Osteoblast (primary cell): ENCODE measurements at regions not wholly inside any gene's neighbourhood (a gene's known extent, or its start where the extent isn't known, plus 50 kb on each side); places are given as distances from the start of the nearest gene placed in this dataset.

Experiments used
- DNase-seq: peaks from one replicate; pipeline ENCODE4 v3.0.0; 2011; ENCODE audit warnings: low spot score, mixed read lengths; ENCODE audit not compliant: insufficient read length; ENCODE audit errors: missing footprints
- H2AFZ ChIP-seq: 2 replicates; pipeline ENCODE4 v1.6.0; 2011; ENCODE audit warnings: mild to moderate bottlenecking, low read length
- H3K27ac ChIP-seq: 2 replicates; pipeline ENCODE4 v1.5.1; 2011; ENCODE audit warnings: mild to moderate bottlenecking, low read depth, low read length, moderate library complexity
- H3K27me3 ChIP-seq: 2 replicates; pipeline ENCODE4 v1.6.0; 2012; ENCODE audit warnings: mild to moderate bottlenecking, control low read depth, inconsistent platforms, low read length, moderate library complexity; ENCODE audit not compliant: insufficient read depth
- H3K36me3 ChIP-seq: 2 replicates; pipeline ENCODE4 v1.5.1; 2011; ENCODE audit warnings: mild to moderate bottlenecking, low read length, control low read depth, moderate library complexity; ENCODE audit not compliant: insufficient read depth
- H3K4me1 ChIP-seq: 2 replicates; pipeline ENCODE4 v1.5.1; 2011; ENCODE audit warnings: mild to moderate bottlenecking, low read length, control low read depth, moderate library complexity; ENCODE audit not compliant: insufficient read depth
- H3K4me2 ChIP-seq: 2 replicates; pipeline ENCODE4 v1.6.0; 2011; ENCODE audit warnings: mild to moderate bottlenecking, low read length; ENCODE audit not compliant: insufficient read depth
- H3K4me3 ChIP-seq: fragments of 200-600 bp; sonication (generic); 3 replicates; pipeline ENCODE4 v1.5.1; 2012; ENCODE audit warnings: mild to moderate bottlenecking, low read length, inconsistent platforms; ENCODE audit not compliant: insufficient read depth
- H3K79me2 ChIP-seq: 2 replicates; pipeline ENCODE4 v1.6.0; 2012; ENCODE audit warnings: mild to moderate bottlenecking, low read length, control low read depth, inconsistent platforms; ENCODE audit not compliant: insufficient read depth
- H3K9me3 ChIP-seq: 2 replicates; pipeline ENCODE4 v1.5.1; 2011; ENCODE audit warnings: low read depth, low read length, control low read depth
- H4K20me1 ChIP-seq: 2 replicates; pipeline ENCODE4 v1.6.0; 2012; ENCODE audit warnings: mild to moderate bottlenecking, low read length, control low read depth; ENCODE audit not compliant: insufficient read depth
- TF ChIP-seq, protein P1 (sequence below): IDR thresholded peaks from 2 replicates; pipeline ENCODE4 v1.5.1; 2011; ENCODE audit warnings: mild to moderate bottlenecking, low read depth, low read length, moderate library complexity; ENCODE audit errors: extremely low read depth

DNA sequence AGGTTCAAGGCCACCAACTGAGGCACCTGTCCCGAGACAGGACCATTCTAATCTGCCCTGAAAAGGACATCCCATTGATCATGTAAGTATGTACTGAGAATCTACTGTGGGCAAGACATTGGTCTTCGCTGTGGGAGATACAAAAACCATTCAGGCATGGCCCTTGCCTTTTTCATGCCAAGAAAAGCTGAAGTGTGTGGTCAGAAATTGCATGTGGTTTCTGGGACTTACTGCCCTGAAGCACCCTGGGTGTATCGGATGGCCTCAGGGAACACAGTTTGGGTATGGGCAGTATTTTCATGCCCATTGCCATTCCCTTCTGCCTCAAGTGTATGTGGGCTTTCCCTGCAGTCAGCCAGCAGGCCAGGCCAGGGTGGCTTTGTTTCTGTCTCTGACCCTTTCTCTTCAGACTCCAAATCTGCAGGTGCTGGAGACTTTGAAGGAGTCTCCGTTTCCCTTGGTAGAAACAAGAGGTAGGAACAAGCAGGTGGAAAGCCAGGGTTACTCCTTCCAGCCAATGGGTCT, 285.7 kb downstream of the ZEB1 start:
- H3K9me3 ChIP-seq, result no peaks in the 10 kb centered on the region
- no peak overlapping the region for H3K4me3 ChIP-seq
- H4K20me1 ChIP-seq, result no peaks in the 10 kb centered on the region
- TF ChIP-seq, protein P1, sequence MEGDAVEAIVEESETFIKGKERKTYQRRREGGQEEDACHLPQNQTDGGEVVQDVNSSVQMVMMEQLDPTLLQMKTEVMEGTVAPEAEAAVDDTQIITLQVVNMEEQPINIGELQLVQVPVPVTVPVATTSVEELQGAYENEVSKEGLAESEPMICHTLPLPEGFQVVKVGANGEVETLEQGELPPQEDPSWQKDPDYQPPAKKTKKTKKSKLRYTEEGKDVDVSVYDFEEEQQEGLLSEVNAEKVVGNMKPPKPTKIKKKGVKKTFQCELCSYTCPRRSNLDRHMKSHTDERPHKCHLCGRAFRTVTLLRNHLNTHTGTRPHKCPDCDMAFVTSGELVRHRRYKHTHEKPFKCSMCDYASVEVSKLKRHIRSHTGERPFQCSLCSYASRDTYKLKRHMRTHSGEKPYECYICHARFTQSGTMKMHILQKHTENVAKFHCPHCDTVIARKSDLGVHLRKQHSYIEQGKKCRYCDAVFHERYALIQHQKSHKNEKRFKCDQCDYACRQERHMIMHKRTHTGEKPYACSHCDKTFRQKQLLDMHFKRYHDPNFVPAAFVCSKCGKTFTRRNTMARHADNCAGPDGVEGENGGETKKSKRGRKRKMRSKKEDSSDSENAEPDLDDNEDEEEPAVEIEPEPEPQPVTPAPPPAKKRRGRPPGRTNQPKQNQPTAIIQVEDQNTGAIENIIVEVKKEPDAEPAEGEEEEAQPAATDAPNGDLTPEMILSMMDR, result no peak
- H3K27ac ChIP-seq, result no peak overlapping the region
- H3K79me2 ChIP-seq, result no peaks in the 10 kb centered on the region
- H3K4me1 ChIP-seq, result peaks cover 12% of the 10 kb centered on the region
- DNase-seq, result no peak
- H3K36me3 ChIP-seq, result no peaks in the 10 kb centered on the region
- H3K27me3 ChIP-seq, result no peaks in the 10 kb centered on the region
- H3K4me2 ChIP-seq, result no peak overlapping the region
- H2AFZ ChIP-seq, result no peak overlapping the region

DNA sequence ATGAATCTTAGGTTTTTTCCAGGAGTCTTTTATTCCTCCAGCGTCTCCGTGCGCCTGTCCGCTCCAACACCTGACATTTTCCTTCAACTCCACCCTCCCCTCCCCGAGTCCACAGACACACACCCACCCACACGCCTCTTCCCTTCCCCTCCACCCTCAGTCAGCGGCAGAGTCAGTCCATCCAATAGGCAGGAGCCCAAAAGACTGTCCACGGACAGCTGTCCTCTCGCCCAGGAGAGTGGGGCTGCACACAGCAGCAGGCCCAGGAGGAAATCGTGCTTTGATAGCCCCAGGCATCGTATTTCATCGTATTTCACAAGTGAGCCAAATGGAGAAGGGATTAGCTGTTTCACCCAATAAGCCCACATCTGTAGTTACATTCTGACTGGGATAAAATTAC, 285.1 kb downstream of the ZEB1 start:
- Histone ChIP-seq H3K9me3 (no peaks in the 10 kb centered on the region), H2AFZ (peak overlapping the region; percentile 89)

DNA sequence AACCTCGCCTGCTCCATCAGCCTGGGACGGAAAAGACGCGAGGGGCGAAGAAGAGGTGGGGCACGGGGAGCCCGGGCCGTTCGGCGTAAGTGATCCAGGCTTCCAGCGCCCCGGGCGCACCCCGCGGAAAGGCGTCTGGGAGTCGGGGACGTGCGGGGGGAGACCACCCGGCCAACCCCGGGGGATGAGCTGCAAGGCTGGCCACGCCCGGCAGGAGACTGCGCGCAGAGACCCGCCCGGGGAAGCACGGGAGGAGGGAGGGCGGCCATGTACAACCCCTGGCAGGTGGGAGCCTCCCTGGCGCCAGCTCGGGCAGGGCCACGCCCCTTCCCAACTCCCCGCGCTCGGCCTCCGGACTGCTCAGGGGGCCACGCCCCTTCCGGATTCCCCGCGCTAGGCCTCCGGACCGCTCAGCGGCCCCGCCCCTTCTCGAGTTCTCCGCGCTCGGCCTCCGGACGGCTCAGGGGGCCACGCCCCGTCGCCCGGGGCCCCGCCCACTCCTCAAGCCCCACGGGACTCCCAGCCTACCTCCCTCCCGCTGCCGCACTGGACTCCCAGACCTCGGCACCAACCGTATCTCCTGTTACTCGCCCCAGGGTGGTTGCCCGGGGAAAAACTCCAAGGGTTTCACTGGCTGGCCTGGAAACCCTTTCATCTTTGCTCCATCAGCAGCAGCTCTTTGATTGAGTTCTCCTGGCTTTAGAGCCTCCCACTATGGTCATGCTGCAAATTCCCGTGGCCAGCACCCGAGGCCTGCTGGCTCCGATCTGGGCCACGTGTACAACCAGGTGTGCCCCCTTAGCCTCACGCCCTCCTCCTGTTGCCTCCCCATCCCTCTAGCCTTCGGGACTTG, 284.4 kb downstream of the ZEB1 start:
- H3K79me2 ChIP-seq, result no peaks in the 10 kb centered on the region

More for the DNA sequence above, 285.1 kb downstream of the ZEB1 start:
- Histone ChIP-seq H3K27me3 (no peaks in the 10 kb centered on the region), H3K36me3 (no peaks in the 10 kb centered on the region), H3K4me1 (peaks cover 12% of the 10 kb centered on the region), H4K20me1 (no peaks in the 10 kb centered on the region), H3K79me2 (no peaks in the 10 kb centered on the region), H3K4me3 (peak overlapping the region; percentile 86), H3K27ac (no peak overlapping the region), H3K4me2 (peak overlapping the region; percentile 98)
- TF ChIP-seq, protein P1, result no peak
- DNase-seq, result no peak

More for the DNA sequence above, 284.4 kb downstream of the ZEB1 start:
- H3K4me2 ChIP-seq, result peak overlapping the region; percentile 98
- H3K9me3 ChIP-seq, result no peaks in the 10 kb centered on the region
- H3K27ac ChIP-seq, result peak overlapping the region; percentile 66
- peaks cover 12% of the 10 kb centered on the region for H3K4me1 ChIP-seq
- H3K4me3 ChIP-seq, result peak overlapping the region; percentile 86
- no peaks in the 10 kb centered on the region for H3K27me3 ChIP-seq
- H4K20me1 ChIP-seq, result no peaks in the 10 kb centered on the region
- H2AFZ ChIP-seq, result peak overlapping the region; percentile 89
- H3K36me3 ChIP-seq, result no peaks in the 10 kb centered on the region
- peak; percentile 98 for DNase-seq
- TF ChIP-seq, protein P1, result no peak
